ENCODE measurements at regions not wholly inside any gene's neighbourhood (a gene's known extent, or its start where the extent isn't known, plus 50 kb on each side); places are given as distances from the start of the nearest gene placed in this dataset.

GRCh38 chr10:8462565-8462964 lies 408.1 kb downstream of the GATA3 start:
- in situ Hi-C loops (cut with MboI; ENCODE audit: low pct_unique_long_range_greater_than_20kb, low sequenced_read_pairs, unreplicated experiment), result loop anchor here (25.0 kb wide), 1 partner anchor 425 kb away; no protein-coding TSS in a partner anchor
- DNase-seq (ENCODE audit: low spot score), result no peak
- TF ChIP-seq CTCF (IDR thresholded peaks at IDR 0.05; ENCODE audit: extremely low read depth, insufficient read depth, missing control alignments), result no peak

DNA sequence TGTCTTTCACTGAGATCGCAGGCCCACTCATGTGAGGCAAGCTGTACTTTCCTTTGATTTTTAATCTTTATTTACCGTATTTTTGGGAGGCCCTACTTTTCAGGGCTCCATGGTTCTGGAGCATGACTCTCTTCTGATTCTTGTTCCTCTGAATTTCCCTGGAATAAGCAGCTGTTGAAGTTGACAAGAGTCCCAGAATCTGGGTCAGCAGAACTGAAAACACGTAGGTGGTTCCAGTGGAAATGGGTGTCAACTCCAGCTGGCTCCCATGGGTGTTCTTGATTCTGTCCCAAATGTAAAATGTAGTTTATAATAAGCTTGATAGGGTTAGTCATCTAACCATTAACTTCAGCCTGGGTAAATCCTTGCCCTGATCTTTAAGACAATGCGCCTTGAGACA lies 409.4 kb downstream of the GATA3 start:
- DNase-seq (ENCODE audit: low spot score), result no peak
- TF ChIP-seq CTCF (IDR thresholded peaks at IDR 0.05; ENCODE audit: extremely low read depth, insufficient read depth, missing control alignments), result no peak
- in situ Hi-C loops (cut with MboI; ENCODE audit: low pct_unique_long_range_greater_than_20kb, low sequenced_read_pairs, unreplicated experiment), result loop anchor here (25.0 kb wide), 1 partner anchor 427 kb away; no protein-coding TSS in a partner anchor

- in situ Hi-C loops (cut with MboI; ENCODE audit: low pct_unique_long_range_greater_than_20kb, low sequenced_read_pairs, unreplicated experiment), result loop anchor here (25.0 kb wide), 1 partner anchor 431 kb away; no protein-coding TSS in a partner anchor
- DNase-seq (ENCODE audit: low spot score), result no peak
- TF ChIP-seq CTCF (IDR thresholded peaks at IDR 0.05; ENCODE audit: extremely low read depth, insufficient read depth, missing control alignments), result no peak
Measured at GRCh38 chr10:8468477-8468876, 414.0 kb downstream of the GATA3 start.

- DNase-seq (ENCODE audit: low spot score), result peak; percentile 17
- in situ Hi-C loops (cut with MboI; ENCODE audit: low pct_unique_long_range_greater_than_20kb, low sequenced_read_pairs, unreplicated experiment), result loop anchor here (25.0 kb wide), 1 partner anchor 436 kb away; no protein-coding TSS in a partner anchor
- peak; percentile 29 for TF ChIP-seq CTCF (IDR thresholded peaks at IDR 0.05; ENCODE audit: extremely low read depth, insufficient read depth, missing control alignments)
Measured at GRCh38 chr10:8473205-8473604, 418.7 kb downstream of the GATA3 start.

DNA sequence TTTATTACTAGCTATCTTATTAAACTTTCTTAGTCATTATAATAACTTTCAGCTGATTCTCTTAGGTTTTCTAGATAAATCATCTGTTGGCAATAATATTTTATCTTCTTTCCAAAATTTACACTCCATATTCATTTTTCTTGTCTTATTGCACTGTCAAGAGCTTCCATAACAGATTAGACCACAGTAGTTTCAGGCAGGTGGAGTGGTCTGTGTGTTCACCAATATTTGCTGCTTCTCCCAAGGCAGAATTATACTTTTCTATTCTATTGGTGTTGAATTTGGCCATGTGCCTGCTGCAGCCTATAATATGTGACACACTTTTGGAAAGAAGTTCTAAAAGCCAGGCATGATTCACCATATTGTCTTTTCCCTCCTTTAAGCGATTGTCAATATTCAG lies 422.8 kb downstream of the GATA3 start:
- in situ Hi-C loops (cut with MboI; ENCODE audit: low pct_unique_long_range_greater_than_20kb, low sequenced_read_pairs, unreplicated experiment), result no loop called here
- TF ChIP-seq CTCF (IDR thresholded peaks at IDR 0.05; ENCODE audit: extremely low read depth, insufficient read depth, missing control alignments), result no peak
- no peak for DNase-seq (ENCODE audit: low spot score)

DNA sequence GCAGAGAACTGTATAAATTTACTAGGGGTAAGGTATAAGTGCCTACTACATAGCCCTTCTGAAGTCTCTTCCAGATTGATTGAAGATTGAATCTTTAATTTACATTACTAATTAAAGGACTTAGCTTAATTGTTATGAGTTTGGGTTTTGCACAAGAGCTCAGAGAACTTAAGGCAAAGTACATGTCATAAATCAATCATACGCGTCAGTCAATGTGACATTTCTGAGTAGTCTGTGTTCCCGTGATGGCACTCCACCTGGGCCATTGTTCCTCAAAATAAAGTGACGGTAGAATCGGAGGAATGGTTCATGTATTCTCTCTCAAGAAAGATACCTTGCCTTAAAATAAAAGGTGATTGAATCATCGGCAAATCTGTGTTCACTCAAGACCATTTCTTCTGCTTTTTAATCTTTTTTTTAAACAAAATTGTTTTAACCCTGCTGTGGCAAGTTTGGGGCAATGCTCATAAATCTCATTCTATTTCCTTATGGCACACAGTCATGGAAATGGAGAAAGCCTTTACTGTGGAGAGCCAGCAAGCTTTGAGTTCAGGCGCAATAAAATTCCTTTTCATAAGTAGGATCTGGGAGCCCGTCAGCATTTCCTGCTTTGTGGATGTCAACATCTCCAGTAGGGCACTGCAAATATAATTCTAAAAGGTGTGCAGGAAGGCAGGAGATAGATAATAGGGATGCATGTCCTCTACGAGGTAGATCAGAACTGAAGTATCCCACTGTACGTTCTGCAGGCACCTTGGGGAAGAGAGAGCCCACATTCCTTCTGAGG lies 427.4 kb downstream of the GATA3 start:
- in situ Hi-C loops (cut with MboI; ENCODE audit: low pct_unique_long_range_greater_than_20kb, low sequenced_read_pairs, unreplicated experiment), result no loop called here
- no peak for DNase-seq (ENCODE audit: low spot score)
- no peak for TF ChIP-seq CTCF (IDR thresholded peaks at IDR 0.05; ENCODE audit: extremely low read depth, insufficient read depth, missing control alignments)

All from GM13977 (cell line).